Pancreas (tissue), 10 donors: ENCODE measurements at regions not wholly inside any gene's neighbourhood (a gene's known extent, or its start where the extent isn't known, plus 50 kb on each side); places are given as distances from the start of the nearest gene placed in this dataset.

ENCODE experiments used
- ATAC-seq, 4 donors: fragments of 200-7000 bp; cut with Tn5 transposase; one replicate each; pipeline versions ENCODE4 v1.8.0 to v1.9.1; 2020; ENCODE audit warnings: mild to moderate bottlenecking in 4 of 4, moderate library complexity in 4 of 4
- DNase-seq, 6 donors: peaks; one replicate each; pipeline ENCODE4 v3.0.0-alpha.2; 2020
- FAIRE-seq: peaks from 2 replicates; lab custom pipeline; 2012; peaks lifted over from hg19 to GRCh38; lab: Jason Lieb, UNC
- H3K27ac ChIP-seq, 4 donors: fragments of 200-600 bp; sonication (generic); 1 replicate in 3 of 4; 2 replicates in 1 of 4; pipeline versions ENCODE4 v1.5.0 to v1.8.0; 2020
- H3K27me3 ChIP-seq, 4 donors: fragments of 200-600 bp; one replicate each; pipeline ENCODE4 v1.8.0; 2021
- H3K36me3 ChIP-seq, 3 donors: fragments of 200-600 bp; sonication (generic) in 1 of 3; one replicate each; pipeline versions ENCODE4 v1.5.0 to v1.8.0; 2020 to 2021
- H3K4me1 ChIP-seq, 3 donors: fragments of 200-600 bp; one replicate each; pipeline ENCODE4 v1.8.0; 2021
- H3K4me3 ChIP-seq, 4 donors: fragments of 200-600 bp; sonication (generic) in 2 of 4; one replicate each; pipeline versions ENCODE4 v1.5.0 to v1.8.0; 2020 to 2021
- H3K9me3 ChIP-seq, 4 donors: fragments of 200-600 bp; one replicate each; pipeline ENCODE4 v1.8.0; 2021
- WGBS, 2 donors: extraction: QIAGEN DNeasy Blood & Tissue Kit; methylation state at CpG; one replicate each; pipeline ENCODE4 v1.1.7; 2013; 5-methylcytosine and 5-hydroxymethylcytosine counted together
- intact Hi-C, 3 donors: fragments of 100-400 bp; cut with DNase I; formaldehyde crosslinking; loops; one replicate each; pipeline versions ENCODE4 v1.11.1 to v1.14.2; 2022
- TF ChIP-seq, protein P1 (sequence below), 4 donors: fragments of 200-600 bp; sonication (generic) in 3 of 4; IDR thresholded peaks; one replicate each; pipeline versions ENCODE4 v1.5.0 to v1.8.0; 2021; ENCODE audit warnings: antibody characterized with exemption in 4 of 4
- donor health status: healthy with polysubstance abuse.
- donor health status: DM: no; HTN: no; CAD: no; lungs with moderate emphysema.
- donor health status: DM: no; HTN: no; CAD: no.
- donor health status: control.
- donor health status: control.
- donor health status: Bipolar disorder and iron deficiency.
- donor health status: DM: yes; HTN: yes; CAD: no.
- donor health status: DM: no; HTN: no; CAD: no.
- donor health status: DM: no; HTN: no; CAD: no.
- donor health status: DM: yes; HTN: yes; CAD: no.

DNA sequence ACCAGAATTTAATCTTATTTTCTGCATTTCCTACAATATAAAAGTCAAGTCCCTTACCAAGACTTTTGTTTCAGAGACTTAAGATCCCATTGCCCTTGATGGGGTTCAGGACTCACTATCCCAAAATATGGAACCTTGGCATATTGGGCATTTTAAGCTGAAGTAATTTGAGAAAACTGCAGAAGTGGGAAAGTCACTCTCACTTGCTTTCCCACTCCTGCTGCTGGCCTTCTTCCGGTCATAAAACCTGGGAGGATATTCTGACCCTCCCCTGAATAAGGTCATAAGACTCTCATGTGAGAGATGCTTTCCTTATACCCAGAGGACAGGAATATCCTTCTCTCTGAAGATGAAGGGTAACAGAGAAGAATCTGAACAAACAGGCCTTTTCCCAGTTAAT is 92.8 kb upstream of the IFNGR1 start:
- Histone ChIP-seq H3K4me1 (peaks cover 0 to 8% (median 5%) of the 10 kb centered on the region in 3 donors), H3K27me3 (no peaks in the 10 kb centered on the region), H3K27ac (no peak overlapping the region), H3K36me3 (no peaks in the 10 kb centered on the region), H3K9me3 (no peaks in the 10 kb centered on the region), H3K4me3 (no peak overlapping the region)
- FAIRE-seq (no peak), ATAC-seq (no peak), DNase-seq (no peak)
- intact Hi-C loops: no loop called here
- TF ChIP-seq, protein P1, sequence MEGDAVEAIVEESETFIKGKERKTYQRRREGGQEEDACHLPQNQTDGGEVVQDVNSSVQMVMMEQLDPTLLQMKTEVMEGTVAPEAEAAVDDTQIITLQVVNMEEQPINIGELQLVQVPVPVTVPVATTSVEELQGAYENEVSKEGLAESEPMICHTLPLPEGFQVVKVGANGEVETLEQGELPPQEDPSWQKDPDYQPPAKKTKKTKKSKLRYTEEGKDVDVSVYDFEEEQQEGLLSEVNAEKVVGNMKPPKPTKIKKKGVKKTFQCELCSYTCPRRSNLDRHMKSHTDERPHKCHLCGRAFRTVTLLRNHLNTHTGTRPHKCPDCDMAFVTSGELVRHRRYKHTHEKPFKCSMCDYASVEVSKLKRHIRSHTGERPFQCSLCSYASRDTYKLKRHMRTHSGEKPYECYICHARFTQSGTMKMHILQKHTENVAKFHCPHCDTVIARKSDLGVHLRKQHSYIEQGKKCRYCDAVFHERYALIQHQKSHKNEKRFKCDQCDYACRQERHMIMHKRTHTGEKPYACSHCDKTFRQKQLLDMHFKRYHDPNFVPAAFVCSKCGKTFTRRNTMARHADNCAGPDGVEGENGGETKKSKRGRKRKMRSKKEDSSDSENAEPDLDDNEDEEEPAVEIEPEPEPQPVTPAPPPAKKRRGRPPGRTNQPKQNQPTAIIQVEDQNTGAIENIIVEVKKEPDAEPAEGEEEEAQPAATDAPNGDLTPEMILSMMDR (IDR thresholded peaks at IDR 0.05): no peak
- WGBS, 2 donors: 85 to 95% methylated on average over 1 of the region's 1 CpG

DNA sequence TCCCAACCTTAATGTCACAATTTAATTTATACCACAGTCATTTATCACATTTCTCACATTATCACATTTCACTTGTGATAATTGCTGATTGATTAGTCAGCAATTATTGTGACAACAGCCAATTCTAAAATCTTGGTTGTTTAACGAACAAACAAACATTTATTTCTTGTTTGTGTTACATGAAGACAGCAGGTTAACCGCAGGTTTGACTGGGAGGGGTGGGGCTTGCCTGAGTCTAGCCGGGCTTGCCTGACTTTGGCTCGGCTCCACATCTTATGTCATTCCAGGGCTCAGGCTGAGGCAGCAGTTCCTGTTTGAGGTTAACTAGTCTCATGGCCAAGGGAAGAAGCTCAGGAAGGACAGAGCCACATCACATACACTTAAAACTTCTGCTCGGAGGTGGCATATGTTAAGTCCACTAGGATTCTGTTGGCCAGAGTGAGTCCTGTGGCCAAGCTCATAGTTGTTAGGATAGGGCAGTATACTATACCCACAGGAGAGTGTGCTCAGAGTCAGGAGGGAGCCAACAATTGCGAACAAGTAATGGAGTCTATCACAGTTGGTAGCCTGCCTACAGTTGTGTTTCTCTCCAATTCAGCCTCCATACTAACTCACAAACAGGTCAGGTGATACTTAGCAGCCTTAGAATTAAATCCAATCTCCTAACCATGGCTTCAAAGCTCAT is 90.0 kb upstream of the IFNGR1 start:
- H3K4me1 ChIP-seq: peaks cover 0 to 8% (median 5%) of the 10 kb centered on the region in 3 donors
- no peaks in the 10 kb centered on the region for H3K36me3 ChIP-seq
- TF ChIP-seq, protein P1 (IDR thresholded peaks at IDR 0.05): no peak
- no peak overlapping the region for H3K4me3 ChIP-seq
- H3K9me3 ChIP-seq: no peaks in the 10 kb centered on the region
- H3K27ac ChIP-seq: peak overlapping the region in 2 of 4 donors; percentile 13 to 27
- intact Hi-C loops: no loop called here
- DNase-seq (peak; percentile 73 to 90 (median 84)), ATAC-seq (peak; percentile 99 to 100 (median 99)), FAIRE-seq (no peak)
- no peaks in the 10 kb centered on the region for H3K27me3 ChIP-seq
- 14 to 16% methylated on average over 6 of the region's 6 CpGs for WGBS, 2 donors

- H3K4me3 ChIP-seq: no peak overlapping the region
- ATAC-seq (peak in 1 of 4 donors; percentile 22), FAIRE-seq (no peak), DNase-seq (no peak)
- H3K27me3 ChIP-seq: no peaks in the 10 kb centered on the region
- 71 to 85% methylated on average over 8 of the region's 8 CpGs for WGBS, 2 donors
- TF ChIP-seq, protein P1 (IDR thresholded peaks at IDR 0.05): no peak
- H3K36me3 ChIP-seq: no peaks in the 10 kb centered on the region
- H3K4me1 ChIP-seq: peaks cover 0 to 8% (median 5%) of the 10 kb centered on the region in 3 donors
- no peak overlapping the region for H3K27ac ChIP-seq
- intact Hi-C loops: no loop called here
- H3K9me3 ChIP-seq: no peaks in the 10 kb centered on the region
Measured at GRCh38 chr6:137307163-137307854, 88.1 kb upstream of the IFNGR1 start.

DNA sequence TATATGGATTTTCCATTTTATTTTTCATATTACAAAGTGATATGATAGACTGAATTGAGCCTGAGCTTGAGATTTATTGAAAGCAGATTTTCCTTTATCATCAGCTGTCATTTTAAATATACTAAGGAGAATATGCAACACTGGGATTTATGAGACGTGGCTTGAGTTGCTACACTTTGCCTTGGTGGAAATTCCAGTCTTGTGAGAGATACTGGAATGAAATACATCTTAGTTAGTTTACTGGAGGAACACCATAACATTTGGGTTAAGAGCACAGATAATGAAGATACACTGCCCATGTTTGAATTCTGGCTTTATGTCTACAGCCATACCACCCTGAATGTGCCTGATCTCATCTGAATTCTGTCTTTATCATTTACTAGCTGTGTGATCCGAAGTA is 86.5 kb upstream of the IFNGR1 start:
- DNase-seq (no peak), ATAC-seq (no peak), FAIRE-seq (no peak)
- intact Hi-C loops: no loop called here
- H3K4me1 ChIP-seq: peaks cover 0 to 8% (median 5%) of the 10 kb centered on the region in 3 donors
- 85 to 91% methylated on average over 2 of the region's 2 CpGs for WGBS, 2 donors
- TF ChIP-seq, protein P1 (IDR thresholded peaks at IDR 0.05): no peak
- no peaks in the 10 kb centered on the region for H3K9me3 ChIP-seq
- no peak overlapping the region for H3K4me3 ChIP-seq
- no peaks in the 10 kb centered on the region for H3K36me3 ChIP-seq
- H3K27me3 ChIP-seq: no peaks in the 10 kb centered on the region
- no peak overlapping the region for H3K27ac ChIP-seq
